ENCODE measurements at regions not wholly inside any gene's neighbourhood (a gene's known extent, or its start where the extent isn't known, plus 50 kb on each side); places are given as distances from the start of the nearest gene placed in this dataset.
A peak's percentile ranks its signal among the peaks of the same experiment; 100 is the strongest.

DNA sequence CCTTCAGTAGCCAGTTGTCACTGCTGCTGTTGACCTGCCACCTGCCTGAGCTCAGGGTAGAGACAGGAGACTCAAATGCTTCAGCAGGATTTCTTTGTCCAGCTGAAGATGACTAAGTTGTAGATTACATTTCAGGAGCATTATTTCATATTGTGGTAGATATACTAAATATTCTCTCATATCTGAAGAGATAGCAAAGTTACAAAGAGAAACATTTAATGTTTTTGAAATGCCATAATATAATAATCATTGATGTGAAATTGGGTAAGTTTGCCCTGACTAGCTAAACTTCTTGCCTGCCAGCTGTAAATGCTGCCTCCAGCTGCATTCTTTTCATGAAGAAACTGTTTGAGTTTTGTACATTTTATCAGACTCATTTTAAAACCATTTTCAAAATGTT, 247.6 kb upstream of the CNKSR2 start:
- no peak for DNase-seq (ENCODE audit: low spot score)

DNA sequence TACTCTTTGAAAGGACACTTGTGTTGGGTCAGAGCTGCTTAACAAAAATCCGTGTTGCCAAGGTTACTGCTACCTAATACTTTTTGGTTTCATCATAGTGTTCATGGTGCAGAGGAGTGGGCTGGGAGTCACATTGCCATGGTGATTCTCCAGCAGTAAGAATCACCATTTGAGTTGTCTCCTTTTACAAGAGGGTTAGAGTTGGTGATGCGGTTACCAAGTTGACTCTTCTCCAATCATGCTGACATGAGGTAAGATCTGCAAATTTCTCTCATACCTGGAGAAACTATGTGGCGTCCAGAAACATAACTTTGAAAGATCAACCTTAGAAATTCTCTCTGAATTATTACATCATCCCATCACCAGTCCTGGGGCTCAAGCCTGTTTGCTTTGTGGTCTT, 242.9 kb upstream of the CNKSR2 start:
- no peak for DNase-seq (ENCODE audit: low spot score)

DNA sequence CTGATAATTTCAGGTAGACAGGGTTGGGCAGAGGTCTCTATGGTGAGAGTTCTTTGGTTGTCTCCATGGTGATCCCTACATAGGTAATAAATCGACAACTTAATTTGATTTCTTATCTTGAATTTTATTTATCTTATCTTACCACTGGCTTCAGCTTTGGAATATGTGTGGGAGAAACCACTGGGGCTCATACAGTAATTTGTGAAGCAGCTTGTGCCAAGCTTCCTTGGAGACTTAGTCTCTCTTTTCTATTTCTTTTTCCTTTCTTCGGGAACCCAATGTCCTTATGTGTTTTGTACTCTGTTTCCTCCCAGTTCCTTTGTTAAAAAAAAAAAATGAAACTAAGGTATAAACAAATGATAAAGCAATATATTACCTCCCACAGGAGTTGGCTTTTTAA, 242.4 kb upstream of the CNKSR2 start:
- DNase-seq (ENCODE audit: low spot score): no peak

DNA sequence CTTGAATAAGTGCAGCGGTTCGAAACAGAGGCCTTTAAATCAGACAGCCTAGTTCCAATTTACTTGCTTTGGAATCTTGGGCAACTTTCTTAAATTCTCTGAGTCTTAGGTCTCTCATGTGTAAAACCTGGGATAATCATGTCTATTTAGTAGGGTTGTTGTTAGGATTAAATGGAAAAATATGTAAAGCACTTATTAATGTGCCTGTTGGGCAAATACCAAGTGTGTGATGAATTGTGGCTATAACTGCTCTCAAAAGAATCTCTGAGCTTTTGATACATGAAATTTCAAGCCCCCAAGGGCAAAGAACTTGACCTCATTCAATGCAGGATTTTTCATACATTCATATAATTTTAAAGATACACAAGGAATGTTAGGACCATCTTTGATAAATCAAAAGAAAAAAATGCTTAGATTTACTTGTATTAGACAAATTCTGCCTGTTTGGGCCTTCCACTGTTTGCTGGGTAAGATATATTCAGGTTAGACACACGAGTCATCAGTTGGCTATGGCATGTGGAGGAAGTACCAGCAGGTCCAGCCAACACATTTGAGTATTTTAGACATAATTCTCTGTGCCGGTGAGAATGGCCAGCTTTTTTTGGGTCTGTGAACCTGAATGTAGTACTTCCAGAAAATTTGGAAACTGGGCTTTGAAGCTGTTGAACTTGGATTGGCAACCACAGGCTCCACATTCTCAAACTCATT, 241.4 kb upstream of the CNKSR2 start:
- DNase-seq (ENCODE audit: low spot score): no peak

DNA sequence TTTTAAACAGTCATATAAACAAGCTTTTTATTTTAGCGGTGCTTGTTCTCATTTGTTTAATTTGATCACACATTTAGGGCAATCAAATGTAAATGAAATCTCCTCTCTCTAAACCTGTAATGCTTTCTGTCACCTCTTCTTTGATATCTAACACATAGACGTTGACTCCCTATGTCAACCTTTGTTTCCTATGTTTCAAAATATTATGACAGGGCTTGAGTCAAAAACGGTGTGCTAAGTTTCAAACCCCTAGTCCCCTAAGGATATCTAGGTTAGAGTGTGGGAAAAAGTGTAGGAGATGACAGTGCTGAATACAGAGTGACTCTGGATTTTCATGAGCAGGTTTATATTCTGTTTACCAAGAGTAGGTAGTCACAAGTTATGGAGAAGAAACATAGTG, 224.0 kb upstream of the CNKSR2 start:
- no peak for DNase-seq (ENCODE audit: low spot score)

DNA sequence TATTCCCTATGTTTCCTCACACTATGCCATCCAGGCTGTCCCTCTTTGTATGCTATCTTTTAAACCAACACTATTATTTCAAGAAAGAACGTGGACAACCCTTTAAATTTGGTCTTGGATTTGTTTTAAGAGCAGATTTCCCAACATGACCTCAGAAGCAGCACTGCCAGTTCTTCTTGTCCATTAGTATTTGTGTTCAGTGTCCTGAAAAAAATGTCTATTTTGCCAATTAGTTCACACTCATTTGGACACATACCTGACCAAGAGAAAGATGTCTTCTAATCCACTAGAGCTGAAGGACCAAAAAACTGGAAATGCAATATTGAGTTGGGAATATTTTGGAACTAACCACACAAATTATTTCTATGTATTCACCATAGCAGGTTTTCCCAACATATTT, 223.2 kb upstream of the CNKSR2 start:
- DNase-seq (ENCODE audit: low spot score): no peak

DNA sequence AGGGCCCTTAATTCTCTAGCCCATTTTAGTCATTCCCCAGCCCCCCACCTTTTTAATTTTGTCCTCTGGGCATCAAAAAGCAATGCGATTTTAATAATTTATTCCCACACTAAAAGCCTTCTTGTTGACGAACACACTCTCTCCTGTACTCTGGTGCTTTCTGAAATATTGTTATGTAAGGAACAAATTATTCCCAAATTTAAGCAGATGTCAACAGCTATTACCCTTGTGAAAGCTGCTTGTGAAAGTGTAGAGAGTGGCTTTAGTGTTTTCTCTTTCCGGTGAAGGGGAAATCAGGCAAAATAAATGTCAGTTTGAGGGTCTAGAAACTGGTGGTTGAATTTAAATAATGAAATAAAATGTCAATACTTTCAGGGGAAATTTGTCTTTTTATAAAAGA, 221.2 kb upstream of the CNKSR2 start:
- no peak for DNase-seq (ENCODE audit: low spot score)

DNA sequence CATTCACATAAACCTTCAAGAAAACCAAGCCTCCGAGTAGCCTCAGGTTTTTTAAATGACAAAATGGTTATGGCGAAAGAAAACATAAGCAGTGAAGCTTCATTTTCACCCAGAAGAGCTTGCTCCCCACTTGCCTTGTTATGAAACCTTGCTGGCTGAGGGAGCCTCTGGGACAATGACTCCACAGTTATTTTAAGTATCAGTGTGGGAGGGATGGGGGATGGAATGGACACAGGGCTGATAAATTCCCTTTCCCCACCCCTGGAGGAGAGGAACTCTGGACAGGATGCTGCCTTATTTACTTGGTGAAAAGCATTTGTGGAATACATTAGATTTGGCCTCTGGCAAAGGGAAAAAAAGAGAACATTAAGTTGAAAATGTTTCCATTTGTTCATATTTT, 220.7 kb upstream of the CNKSR2 start:
- peak; percentile 26 for DNase-seq (ENCODE audit: low spot score)

DNA sequence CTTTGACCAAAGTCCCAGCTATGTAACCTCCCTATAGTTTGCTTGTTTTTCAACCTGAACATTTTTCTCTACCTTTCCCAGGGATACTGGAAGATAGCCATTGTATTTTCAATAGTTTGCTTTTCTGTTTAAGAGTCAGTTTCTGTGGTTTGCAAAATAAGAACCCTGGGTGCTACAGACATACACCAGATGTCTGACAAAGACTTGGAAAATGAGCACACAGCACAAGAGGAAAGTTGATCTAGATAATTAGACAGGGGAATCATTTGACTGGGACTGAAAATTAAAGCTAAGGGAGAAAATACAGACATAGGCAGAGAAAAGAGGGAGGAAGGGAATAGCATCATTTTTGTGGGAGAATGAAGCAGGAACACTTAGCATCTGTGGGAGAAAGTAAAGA, 218.3 kb upstream of the CNKSR2 start:
- peak; percentile 52 for DNase-seq (ENCODE audit: low spot score)

DNA sequence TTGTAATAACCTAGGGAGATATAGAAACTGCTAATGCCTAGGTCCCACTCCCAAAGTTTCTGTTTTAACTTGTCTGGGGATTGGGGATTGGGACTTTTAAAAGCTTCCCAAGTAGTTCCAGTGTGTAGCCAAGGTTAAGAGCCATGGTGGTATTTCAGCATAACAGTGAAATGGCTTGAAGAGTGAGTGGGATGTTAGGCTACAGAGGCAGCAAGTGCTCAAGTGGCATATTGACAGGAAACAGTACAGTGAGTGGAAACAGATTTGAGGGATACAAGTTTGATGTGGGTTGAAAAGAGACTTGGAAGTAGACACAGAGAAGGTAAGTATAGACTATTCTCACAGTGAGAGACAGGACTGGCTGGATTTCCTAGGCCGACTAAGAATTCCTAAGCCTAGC, 217.6 kb upstream of the CNKSR2 start:
- DNase-seq (ENCODE audit: low spot score): no peak

DNA sequence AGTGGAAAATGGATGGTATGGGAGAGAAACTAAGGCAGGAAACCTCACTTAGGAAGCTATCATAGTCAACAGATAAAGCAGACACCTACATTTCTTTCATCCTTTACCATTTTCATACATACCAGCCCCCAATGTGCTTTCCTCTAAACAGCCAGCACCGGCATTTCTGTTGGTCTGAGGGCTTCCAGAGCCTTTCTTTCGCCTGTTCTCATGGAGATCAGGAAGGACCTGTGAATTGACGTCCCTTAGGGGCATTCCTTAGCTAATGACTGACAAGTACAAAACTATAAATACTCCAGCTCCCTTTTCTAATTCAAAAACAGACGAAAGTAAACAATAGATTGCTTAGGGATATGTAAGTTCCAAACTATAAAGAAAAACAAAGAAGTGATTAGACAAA, 215.5 kb upstream of the CNKSR2 start:
- no peak for DNase-seq (ENCODE audit: low spot score)

DNA sequence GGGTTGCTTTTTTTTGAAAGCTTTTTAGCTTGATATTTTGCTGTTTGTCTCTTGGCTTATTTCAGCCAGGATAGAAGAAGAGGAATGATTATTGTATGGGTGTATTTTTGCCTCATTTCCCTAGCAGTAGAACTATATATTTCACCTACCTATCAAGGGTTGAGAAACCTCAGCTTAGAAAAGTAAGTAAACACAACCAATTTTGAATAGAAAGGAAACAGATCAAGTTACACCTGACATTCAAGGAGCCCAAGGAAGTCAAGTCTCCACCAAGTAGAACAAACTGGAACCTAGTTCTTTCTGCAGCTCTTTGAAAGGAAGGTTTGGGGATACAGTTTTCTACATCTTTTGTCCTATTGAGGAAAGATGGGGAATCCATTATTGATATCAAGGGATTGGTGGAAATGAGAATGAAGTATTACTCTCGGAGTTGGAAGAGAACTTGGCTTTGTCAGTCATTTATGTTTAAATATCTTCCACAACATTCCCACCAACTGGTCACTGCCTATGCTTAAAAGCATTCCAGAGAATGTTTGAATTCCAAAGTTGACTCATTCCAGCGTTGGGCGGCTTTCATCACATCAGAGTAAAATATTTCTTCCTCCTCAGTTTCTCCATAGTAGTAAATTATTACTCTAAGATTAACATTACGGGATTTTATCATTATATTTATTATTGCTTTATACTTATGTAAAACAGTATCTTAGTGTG, 207.8 kb upstream of the CNKSR2 start:
- peak; percentile 5 for DNase-seq (ENCODE audit: low spot score)

DNA sequence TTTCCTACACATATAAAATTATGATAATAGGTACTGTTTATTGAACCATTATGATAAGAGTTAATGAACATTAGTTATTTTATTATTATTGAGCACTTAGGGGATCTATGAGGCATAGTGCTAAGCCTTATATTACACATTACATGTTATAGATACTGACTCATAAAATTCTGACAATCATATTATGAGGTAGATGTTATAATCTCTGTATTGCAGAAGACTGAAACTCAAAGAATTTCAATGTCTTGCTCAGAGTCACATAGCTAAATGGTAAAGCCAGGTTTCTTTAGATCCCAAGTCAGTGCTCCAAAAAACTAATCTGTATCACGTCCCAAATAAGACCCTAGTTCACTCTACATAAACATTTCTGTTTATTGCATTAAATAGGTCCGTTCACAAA, 207.2 kb upstream of the CNKSR2 start:
- DNase-seq (ENCODE audit: low spot score): no peak

DNA sequence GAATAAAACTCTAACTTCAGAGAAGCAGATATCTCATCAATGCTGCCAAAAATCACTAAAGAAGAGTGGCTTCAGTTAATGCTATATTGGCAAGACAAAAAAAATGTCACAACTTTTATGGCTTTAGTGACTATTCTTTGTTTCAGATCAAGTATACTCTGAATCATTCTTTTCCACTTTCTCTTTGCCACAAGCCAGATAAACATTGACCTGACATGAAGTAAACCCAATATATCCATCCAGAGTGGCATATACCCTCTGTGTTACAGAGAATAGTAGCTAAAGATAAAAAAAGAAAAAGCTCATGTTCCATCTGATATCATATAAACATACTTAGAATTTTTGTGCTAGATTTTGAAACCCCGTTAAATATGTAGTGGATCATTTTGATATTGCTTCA, 206.7 kb upstream of the CNKSR2 start:
- no peak for DNase-seq (ENCODE audit: low spot score)

DNA sequence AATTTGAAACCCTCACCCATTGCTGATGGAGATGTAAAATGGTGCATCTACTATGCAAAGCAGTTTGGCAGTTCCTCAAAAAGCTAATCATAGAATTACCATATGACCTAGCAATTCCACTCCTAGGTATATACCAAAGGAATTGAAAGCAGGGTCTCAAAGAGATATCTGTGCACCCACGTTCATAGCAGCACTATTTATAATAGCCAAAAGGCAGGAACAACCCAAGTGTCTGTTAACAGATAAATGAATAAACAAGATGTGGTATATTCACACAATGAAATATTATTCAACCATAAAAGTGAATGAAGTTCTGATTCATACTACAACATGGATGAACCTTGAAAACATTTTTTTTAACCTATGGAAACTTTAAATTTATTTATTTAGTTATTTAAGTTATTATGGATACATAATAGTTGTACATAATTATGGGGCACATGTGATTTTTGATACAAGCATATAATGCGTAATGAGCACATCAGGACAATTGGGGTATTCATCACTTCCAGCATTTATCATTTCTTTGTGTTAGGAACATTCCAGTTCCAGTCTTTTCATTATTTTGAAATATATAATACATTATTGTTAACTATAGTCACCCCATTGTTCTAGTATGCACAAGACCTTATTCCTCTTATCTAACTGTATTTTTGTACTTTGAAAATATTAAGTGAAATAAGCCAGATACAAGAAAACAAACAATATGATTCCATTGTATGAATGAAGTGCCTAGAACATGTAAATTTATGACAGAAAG, 205.6 kb upstream of the CNKSR2 start:
- DNase-seq (ENCODE audit: low spot score): no peak

DNA sequence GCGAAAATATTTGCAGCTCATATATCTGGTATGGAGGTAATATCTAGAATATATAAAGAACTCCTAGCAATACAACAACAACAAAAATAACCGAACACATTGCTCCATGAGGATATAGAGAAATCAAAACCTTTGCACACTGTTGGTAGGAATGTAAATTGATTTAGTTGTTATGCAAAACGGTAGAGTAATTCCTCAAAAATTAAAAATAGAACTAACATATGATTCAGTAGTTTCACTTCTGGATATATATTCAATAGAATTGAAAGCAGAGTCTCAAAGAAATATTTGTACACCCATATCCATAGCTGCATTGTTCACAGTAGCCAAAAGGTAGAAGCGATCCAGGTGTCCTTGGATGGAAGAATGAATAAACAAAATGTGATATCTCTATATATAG, 203.0 kb upstream of the CNKSR2 start:
- no peak for DNase-seq (ENCODE audit: low spot score)

DNA sequence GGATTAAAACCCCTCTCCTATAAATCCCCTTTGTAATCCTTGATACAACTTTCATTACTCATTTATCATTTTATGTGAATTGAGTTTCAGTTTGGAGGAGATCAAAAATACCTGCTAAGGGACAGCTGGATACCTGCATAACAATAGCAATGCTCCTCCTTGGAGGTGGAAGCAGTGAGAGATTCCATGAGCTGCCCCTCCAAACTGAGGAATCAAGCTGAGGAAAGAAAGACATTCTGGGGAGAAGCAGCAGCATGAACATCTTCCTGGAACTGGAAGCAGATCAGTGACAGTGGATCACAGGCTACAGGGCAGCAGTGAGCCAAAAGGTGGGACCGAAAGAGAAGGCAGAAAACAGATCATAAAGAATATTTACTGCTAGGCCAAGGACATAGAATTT, 199.8 kb upstream of the CNKSR2 start:
- no peak for DNase-seq (ENCODE audit: low spot score)

DNA sequence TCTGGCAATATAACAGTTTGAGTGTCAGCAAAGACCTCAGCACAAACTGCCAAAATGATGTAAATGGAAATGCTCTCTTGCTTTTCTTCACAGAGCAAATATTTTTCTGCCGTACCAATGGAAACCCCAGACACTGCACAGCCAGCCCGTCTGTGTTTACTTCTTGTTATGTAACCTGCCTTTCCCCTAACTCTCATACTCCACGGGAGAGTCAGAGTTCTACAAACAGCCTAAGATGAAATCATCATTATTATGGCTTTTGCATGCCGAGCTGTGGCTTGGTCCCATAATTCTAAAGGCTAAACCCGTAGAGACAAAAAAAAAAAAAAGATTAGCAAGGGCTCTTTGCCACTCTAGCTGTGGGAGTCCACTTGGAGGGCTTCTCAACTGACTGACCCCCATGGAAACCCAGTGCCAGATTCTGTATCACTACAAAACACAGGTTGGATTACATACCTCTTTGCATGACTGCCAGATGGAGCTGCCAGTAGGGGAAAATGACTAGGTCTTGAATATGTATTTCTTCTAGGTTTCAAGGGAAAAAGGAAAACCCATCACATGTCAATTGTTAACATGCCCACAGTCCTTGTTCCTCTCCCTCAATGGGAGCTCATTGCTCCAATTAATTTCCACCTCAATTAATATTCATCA, 197.2 kb upstream of the CNKSR2 start:
- DNase-seq (ENCODE audit: low spot score): no peak

DNA sequence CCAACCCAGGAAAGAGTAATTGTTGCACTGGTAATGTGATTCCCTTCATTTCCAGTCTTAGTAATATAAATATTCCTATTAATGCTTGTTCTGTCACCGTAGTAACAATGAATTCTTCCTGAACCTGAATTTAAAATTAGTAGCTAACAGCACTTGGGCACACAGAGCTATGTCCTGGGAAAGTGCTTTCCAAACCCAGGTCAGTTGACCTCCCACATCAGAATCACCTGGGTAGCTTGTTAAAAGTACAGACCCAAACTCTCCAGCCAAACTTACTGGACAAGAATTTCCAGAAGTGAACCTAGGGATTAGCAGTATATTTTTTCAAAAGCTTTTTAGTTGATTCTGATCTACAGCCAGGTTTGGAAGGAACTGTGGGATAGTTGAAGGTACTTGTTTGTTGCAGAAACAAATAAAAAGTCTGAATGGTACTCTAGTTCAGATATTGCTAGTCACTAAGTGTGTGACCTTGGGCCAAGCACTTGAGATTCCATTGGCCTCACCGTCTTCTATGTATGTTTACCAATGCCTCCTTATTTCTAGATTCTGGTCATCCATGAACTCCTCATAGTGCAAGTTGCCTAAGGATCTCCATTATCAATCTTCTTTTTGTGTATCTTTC, 192.9 kb upstream of the CNKSR2 start:
- no peak for DNase-seq (ENCODE audit: low spot score)

DNA sequence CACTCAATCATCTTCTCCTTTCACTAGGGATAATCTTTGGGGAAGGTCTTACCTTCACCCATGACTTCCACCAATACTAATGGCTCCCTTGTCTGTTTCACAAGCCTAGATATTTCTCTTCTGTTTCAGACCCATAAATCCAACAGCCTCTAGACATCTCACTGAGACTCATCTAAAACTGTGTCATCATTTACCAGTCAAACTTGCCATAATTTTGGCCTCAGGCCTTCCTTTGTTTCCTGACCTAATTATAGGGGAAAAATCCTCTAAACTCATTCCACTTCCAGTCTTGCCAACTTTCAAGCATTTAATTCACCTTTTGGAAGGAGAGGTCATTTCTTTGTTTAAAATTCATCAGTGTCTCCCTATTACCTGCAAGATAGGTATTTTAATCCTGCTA, 181.0 kb upstream of the CNKSR2 start:
- DNase-seq (ENCODE audit: low spot score): no peak

DNA sequence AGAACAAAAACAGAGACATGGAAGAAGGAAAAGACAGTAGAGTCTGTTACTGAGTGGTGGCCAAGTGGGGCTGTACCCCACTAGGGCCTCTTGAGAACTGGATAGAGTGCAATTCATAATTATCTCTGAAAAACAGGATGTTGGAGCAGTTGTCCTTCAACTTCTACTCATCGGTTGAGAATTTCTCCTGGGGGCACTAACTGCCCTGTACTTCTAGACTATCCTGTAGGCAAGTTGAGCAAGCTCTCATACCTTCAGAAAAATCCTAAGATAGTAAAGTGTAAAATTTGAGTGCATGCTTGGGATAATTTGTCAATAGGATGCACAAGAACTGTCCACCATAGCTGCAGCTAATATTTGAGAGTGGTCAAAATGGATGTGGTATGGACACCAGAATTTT, 179.7 kb upstream of the CNKSR2 start:
- no peak for DNase-seq (ENCODE audit: low spot score)

DNA sequence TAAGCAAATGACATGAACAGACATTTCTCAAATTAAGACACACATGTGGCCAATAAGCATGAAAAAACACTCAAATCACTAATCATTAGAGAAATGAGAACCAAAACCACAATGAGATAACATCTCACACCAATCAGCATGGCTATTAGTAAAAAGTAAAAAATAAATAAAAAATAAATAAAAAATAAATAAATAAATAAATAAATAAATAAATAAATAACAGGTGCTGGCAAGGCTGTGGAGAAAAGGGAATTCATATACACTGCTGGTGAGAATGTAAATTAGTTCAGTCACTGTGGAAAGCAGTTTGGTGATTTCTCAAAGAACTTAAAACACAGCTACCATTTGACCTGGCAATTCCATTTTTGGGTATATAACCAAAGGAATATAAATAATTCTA, 167.1 kb upstream of the CNKSR2 start:
- no peak for DNase-seq (ENCODE audit: low spot score)
